ENCODE measurements at regions not wholly inside any gene's neighbourhood (a gene's known extent, or its start where the extent isn't known, plus 50 kb on each side); places are given as distances from the start of the nearest gene placed in this dataset.

DNA sequence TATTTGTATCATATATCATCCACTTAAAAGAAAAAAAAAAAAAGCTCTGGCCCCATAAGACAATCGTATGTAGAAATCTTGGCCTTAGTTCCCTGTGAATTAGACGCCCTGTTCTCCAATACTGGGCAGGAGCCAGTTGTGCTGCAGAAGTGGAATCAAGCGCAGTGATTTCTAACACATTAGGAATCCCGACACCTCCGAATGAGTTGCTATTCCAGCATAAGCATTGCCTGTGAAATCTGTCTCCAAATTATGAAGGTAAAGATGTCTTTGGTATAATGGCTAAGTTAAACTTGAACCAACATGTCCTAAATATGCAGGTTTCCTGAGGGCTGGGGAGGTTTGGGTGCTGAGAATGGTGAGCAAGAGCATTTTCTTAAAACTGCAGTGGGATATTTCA lies 199.4 kb upstream of the ARRDC4 start:
- TF ChIP-seq ZBTB7A (IDR thresholded peaks at IDR 0.05; ENCODE audit: low read depth) (no peak), CREB1 (IDR thresholded peaks at IDR 0.05; ENCODE audit: low read depth) (no peak), NFIC (IDR thresholded peaks at IDR 0.05) (no peak), CEBPB (IDR thresholded peaks at IDR 0.05) (no peak), TCF12 (IDR thresholded peaks at IDR 0.05; ENCODE audit: low read depth) (no peak), RAD21 (IDR thresholded peaks at IDR 0.05; ENCODE audit: low read depth) (no peak), EGR1 (IDR thresholded peaks at IDR 0.05) (no peak), FOXM1 (IDR thresholded peaks at IDR 0.05; ENCODE audit: borderline replicate concordance, low read depth) (no peak), EP300 (IDR thresholded peaks at IDR 0.05; ENCODE audit: borderline replicate concordance) (no peak), YY1 (IDR thresholded peaks at IDR 0.05; ENCODE audit: low read depth) (no peak), TAF1 (IDR thresholded peaks at IDR 0.05; ENCODE audit: low read depth) (no peak), TEAD4 (IDR thresholded peaks at IDR 0.05) (no peak)
- TF ChIP-seq, protein P1, sequence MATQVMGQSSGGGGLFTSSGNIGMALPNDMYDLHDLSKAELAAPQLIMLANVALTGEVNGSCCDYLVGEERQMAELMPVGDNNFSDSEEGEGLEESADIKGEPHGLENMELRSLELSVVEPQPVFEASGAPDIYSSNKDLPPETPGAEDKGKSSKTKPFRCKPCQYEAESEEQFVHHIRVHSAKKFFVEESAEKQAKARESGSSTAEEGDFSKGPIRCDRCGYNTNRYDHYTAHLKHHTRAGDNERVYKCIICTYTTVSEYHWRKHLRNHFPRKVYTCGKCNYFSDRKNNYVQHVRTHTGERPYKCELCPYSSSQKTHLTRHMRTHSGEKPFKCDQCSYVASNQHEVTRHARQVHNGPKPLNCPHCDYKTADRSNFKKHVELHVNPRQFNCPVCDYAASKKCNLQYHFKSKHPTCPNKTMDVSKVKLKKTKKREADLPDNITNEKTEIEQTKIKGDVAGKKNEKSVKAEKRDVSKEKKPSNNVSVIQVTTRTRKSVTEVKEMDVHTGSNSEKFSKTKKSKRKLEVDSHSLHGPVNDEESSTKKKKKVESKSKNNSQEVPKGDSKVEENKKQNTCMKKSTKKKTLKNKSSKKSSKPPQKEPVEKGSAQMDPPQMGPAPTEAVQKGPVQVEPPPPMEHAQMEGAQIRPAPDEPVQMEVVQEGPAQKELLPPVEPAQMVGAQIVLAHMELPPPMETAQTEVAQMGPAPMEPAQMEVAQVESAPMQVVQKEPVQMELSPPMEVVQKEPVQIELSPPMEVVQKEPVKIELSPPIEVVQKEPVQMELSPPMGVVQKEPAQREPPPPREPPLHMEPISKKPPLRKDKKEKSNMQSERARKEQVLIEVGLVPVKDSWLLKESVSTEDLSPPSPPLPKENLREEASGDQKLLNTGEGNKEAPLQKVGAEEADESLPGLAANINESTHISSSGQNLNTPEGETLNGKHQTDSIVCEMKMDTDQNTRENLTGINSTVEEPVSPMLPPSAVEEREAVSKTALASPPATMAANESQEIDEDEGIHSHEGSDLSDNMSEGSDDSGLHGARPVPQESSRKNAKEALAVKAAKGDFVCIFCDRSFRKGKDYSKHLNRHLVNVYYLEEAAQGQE (IDR thresholded peaks at IDR 0.05; ENCODE audit: low read depth): no peak
- TF ChIP-seq, protein P2, sequence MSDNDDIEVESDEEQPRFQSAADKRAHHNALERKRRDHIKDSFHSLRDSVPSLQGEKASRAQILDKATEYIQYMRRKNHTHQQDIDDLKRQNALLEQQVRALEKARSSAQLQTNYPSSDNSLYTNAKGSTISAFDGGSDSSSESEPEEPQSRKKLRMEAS (IDR thresholded peaks at IDR 0.05): no peak
- TF ChIP-seq, protein P3, sequence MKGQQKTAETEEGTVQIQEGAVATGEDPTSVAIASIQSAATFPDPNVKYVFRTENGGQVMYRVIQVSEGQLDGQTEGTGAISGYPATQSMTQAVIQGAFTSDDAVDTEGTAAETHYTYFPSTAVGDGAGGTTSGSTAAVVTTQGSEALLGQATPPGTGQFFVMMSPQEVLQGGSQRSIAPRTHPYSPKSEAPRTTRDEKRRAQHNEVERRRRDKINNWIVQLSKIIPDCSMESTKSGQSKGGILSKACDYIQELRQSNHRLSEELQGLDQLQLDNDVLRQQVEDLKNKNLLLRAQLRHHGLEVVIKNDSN (IDR thresholded peaks at IDR 0.05): no peak

DNA sequence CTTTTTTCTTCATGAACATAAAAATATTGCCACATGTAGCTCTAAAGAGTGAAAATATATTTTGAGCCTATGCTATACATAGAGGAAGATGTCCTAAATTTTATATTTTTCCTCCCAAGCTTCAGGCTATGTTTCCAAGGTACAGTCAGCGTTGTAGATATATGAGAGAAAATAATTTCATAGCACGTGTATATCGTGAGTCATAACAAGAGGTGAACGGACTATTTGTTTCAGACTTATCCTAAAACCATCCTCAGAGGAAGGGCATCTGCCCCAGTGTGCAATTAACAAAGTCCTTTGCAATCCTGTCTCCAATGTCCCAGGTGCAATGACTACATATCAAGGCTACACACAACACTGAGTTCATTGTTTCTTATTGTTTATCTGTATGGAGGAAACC lies 177.3 kb upstream of the ARRDC4 start:
- no peak for TF ChIP-seq FOXM1 (IDR thresholded peaks at IDR 0.05; ENCODE audit: borderline replicate concordance, low read depth)
- TF ChIP-seq NFIC (IDR thresholded peaks at IDR 0.05): no peak
- TF ChIP-seq, protein P3 (IDR thresholded peaks at IDR 0.05): no peak
- no peak for TF ChIP-seq CREB1 (IDR thresholded peaks at IDR 0.05; ENCODE audit: low read depth)

DNA sequence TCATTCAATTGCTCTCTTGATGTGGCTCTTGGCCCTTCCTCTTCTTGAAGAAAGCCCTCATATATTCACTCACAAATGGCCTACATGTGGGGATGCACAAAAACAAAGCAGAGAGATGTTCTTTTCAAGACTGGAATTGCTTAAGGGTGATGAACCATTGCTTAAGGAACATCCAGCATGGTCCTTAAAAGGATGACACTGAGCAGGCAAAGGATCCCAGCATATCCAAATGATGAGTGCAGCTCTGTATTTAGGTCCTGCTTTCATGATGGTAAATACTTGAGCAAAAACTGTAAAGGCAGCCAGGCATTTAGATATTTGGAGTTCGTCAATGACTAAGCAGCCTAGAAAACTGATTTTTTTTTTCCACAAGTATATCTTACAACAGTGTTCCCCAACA lies 173.8 kb upstream of the ARRDC4 start:
- TF ChIP-seq RAD21 (IDR thresholded peaks at IDR 0.05; ENCODE audit: low read depth) (no peak), EGR1 (IDR thresholded peaks at IDR 0.05) (no peak), NFIC (IDR thresholded peaks at IDR 0.05) (no peak), TCF12 (IDR thresholded peaks at IDR 0.05; ENCODE audit: low read depth) (no peak), YY1 (IDR thresholded peaks at IDR 0.05; ENCODE audit: low read depth) (no peak), EP300 (IDR thresholded peaks at IDR 0.05; ENCODE audit: borderline replicate concordance) (no peak), TEAD4 (IDR thresholded peaks at IDR 0.05) (no peak), CREB1 (IDR thresholded peaks at IDR 0.05; ENCODE audit: low read depth) (no peak), CEBPB (IDR thresholded peaks at IDR 0.05) (no peak)
- TF ChIP-seq, protein P1 (IDR thresholded peaks at IDR 0.05; ENCODE audit: low read depth): no peak
- TF ChIP-seq, protein P2 (IDR thresholded peaks at IDR 0.05): no peak
- TF ChIP-seq, protein P3 (IDR thresholded peaks at IDR 0.05): no peak

DNA sequence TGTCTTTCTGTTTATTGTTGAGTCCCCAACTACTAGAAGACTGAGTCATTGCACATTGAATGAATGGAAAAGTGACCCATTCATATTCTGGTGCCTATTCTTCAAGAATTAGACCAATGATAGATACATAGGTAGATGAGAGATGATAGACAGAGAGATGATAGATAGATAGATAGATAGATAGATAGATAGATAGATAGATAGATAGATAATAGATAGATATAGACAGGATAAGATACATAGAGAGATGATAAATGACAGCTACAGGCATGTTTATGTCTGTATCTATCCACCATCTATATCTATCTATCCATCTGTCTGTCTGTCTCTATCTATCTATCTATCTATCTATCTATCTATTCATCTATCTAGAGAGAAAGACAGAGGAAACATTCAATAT lies 170.3 kb upstream of the ARRDC4 start:
- TF ChIP-seq EP300 (IDR thresholded peaks at IDR 0.05; ENCODE audit: borderline replicate concordance) (no peak), RAD21 (IDR thresholded peaks at IDR 0.05; ENCODE audit: low read depth) (no peak), TEAD4 (IDR thresholded peaks at IDR 0.05) (no peak), CREB1 (IDR thresholded peaks at IDR 0.05; ENCODE audit: low read depth) (no peak)
- TF ChIP-seq, protein P2 (IDR thresholded peaks at IDR 0.05): no peak

DNA sequence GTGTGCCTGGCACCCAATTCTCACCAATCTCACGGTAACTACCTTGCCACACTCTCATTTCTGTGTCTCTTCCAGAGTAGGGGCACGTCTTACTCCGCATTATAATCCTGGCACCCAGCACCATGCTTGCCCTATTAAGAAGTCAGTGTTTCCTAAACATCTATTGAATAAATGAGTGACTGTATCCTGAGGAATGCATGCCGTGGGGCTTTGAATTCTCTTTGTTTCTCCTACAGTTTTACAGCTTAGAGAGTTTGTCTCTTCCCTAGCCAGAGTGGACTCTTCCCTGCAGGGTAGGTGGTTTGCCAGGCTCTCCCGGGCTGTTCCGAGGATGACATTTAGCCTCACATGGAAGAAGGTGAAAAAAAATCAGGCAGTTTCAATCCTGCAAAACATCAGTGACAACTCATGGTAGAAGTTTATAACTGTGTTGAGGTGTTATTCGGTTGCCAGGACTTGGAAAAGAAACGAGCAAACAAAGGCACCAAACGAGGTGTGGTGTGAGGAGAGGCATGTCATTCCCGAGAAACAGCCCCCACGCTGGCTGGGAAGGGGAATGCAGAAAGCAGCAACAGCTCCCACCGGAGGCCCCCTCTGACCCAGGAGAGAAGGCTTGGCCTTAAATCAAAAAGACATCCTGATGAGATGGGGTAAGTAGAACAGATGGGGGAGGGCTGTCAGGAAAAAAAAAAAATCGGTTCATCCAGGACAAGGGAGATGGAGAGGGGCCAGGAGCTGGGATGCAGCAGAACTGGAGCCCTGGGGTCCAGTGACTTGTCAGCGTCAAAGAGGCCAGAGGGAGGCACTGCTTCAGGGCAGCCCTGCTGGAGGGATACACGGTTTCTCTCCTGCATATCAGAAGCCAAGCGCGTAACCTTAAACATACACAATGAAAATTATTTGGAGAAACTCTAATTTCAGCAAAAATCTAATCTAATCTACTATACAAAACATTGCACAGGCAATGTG lies 168.4 kb upstream of the ARRDC4 start:
- TF ChIP-seq EP300 (IDR thresholded peaks at IDR 0.05; ENCODE audit: borderline replicate concordance): no peak
- no peak for TF ChIP-seq CEBPB (IDR thresholded peaks at IDR 0.05)
- TF ChIP-seq, protein P3 (IDR thresholded peaks at IDR 0.05): no peak
- TF ChIP-seq, protein P2 (IDR thresholded peaks at IDR 0.05): no peak
- no peak for TF ChIP-seq FOXM1 (IDR thresholded peaks at IDR 0.05; ENCODE audit: borderline replicate concordance, low read depth)
- TF ChIP-seq, protein P1 (IDR thresholded peaks at IDR 0.05; ENCODE audit: low read depth): no peak
- TF ChIP-seq EGR1 (IDR thresholded peaks at IDR 0.05): no peak
- no peak for TF ChIP-seq CREB1 (IDR thresholded peaks at IDR 0.05; ENCODE audit: low read depth)
- no peak for TF ChIP-seq TEAD4 (IDR thresholded peaks at IDR 0.05)
- TF ChIP-seq TAF1 (IDR thresholded peaks at IDR 0.05; ENCODE audit: low read depth): no peak
- TF ChIP-seq ZBTB7A (IDR thresholded peaks at IDR 0.05; ENCODE audit: low read depth): no peak
- TF ChIP-seq YY1 (IDR thresholded peaks at IDR 0.05; ENCODE audit: low read depth): no peak
